GM19438 (cell line): ENCODE measurements at regions not wholly inside any gene's neighbourhood (a gene's known extent, or its start where the extent isn't known, plus 50 kb on each side); places are given as distances from the start of the nearest gene placed in this dataset.
"Not testable (repeated sequence)": the region's sequence is repeated elsewhere in the genome, so short reads cannot be mapped to it uniquely, and the experiment has no call there.

Source experiments
- ATAC-seq: cut with Tn5 transposase; IDR thresholded peaks from one replicate; pipeline ENCODE4 v1.9.1; 2021; ENCODE audit warnings: low read depth; ENCODE audit not compliant: unreplicated experiment

- ATAC-seq = no peak
These were observed 182.9 kb upstream of the NUDT12 start for GRCh38 chr5:103745353-103746065.

- no peak for ATAC-seq
These were observed 181.6 kb upstream of the NUDT12 start for GRCh38 chr5:103744159-103744558.

- no peak for ATAC-seq
These were observed 180.8 kb upstream of the NUDT12 start for GRCh38 chr5:103743421-103743820.

- ATAC-seq = no peak
These were observed 179.4 kb upstream of the NUDT12 start for GRCh38 chr5:103741984-103742383.

- ATAC-seq = not testable (repeated sequence)
These were observed 173.8 kb upstream of the NUDT12 start for GRCh38 chr5:103736343-103736742.

- no peak for ATAC-seq
These were observed 161.7 kb upstream of the NUDT12 start for GRCh38 chr5:103724271-103724670.

GRCh38 chr5:103721183-103721582 lies 158.6 kb upstream of the NUDT12 start:
- ATAC-seq = no peak

GRCh38 chr5:103718108-103718507 lies 155.5 kb upstream of the NUDT12 start:
- ATAC-seq = no peak

- ATAC-seq = no peak
These were observed 146.0 kb upstream of the NUDT12 start for GRCh38 chr5:103708601-103709000.

GRCh38 chr5:103706939-103707682 lies 144.5 kb upstream of the NUDT12 start:
- ATAC-seq = no peak

GRCh38 chr5:103703617-103704016 lies 141.0 kb upstream of the NUDT12 start:
- no peak for ATAC-seq

- no peak for ATAC-seq
These were observed 130.9 kb upstream of the NUDT12 start for GRCh38 chr5:103693517-103693916.

GRCh38 chr5:103690676-103691075 lies 128.1 kb upstream of the NUDT12 start:
- no peak for ATAC-seq

GRCh38 chr5:103679873-103680272 lies 117.3 kb upstream of the NUDT12 start:
- no peak for ATAC-seq

GRCh38 chr5:103676198-103676597 lies 113.6 kb upstream of the NUDT12 start:
- not testable (repeated sequence) for ATAC-seq

- no peak for ATAC-seq
These were observed 112.2 kb upstream of the NUDT12 start for GRCh38 chr5:103674739-103675138.

GRCh38 chr5:103674251-103674650 lies 111.7 kb upstream of the NUDT12 start:
- no peak for ATAC-seq

- no peak for ATAC-seq
These were observed 107.0 kb upstream of the NUDT12 start for GRCh38 chr5:103669615-103670014.

GRCh38 chr5:103668281-103668680 lies 105.7 kb upstream of the NUDT12 start:
- no peak for ATAC-seq

GRCh38 chr5:103667068-103667467 lies 104.5 kb upstream of the NUDT12 start:
- ATAC-seq = no peak

- ATAC-seq = no peak
These were observed 94.7 kb upstream of the NUDT12 start for GRCh38 chr5:103657301-103657700.

GRCh38 chr5:103648086-103648485 lies 85.5 kb upstream of the NUDT12 start:
- no peak for ATAC-seq
